Heart left ventricle (tissue), 13 donors: ENCODE measurements at regions not wholly inside any gene's neighbourhood (a gene's known extent, or its start where the extent isn't known, plus 50 kb on each side); places are given as distances from the start of the nearest gene placed in this dataset.

Experiments
- CTCF ChIP-seq, 12 donors: fragments of 200-600 bp; sonication (generic) in 4 of 12; IDR thresholded peaks; one replicate each; pipeline versions ENCODE4 v1.5.0 to v1.8.0; 2018 to 2022; ENCODE audit warnings: antibody characterized with exemption in 12 of 12, mild to moderate bottlenecking in 5 of 12
- POLR2A ChIP-seq, 2 donors: fragments of 450-650 bp; IDR thresholded peaks; one replicate each; pipeline ENCODE4 v1.6.1; 2017; ENCODE audit warnings: antibody characterized with exemption in 2 of 2, mild to moderate bottlenecking in 2 of 2, moderate library complexity in 2 of 2
- donor health status: ischemic (EF 13 %, LVEDD 7.1; RV severe dilation, severe dysfunction).
- donor health status: DM: no; HTN: yes; CAD: no.
- donor health status: DM: no; HTN: no; CAD: no.
- donor health status: ischemic (EF 25% LVEDD 6.9; RV normal size, moderate dysfunction).
- donor health status: ischemic (EF 25% LVEDD 5.7; RV mildly dilated, moderate dysfunction).
- donor health status: ischemic (EF 35%, LVEDD 5.7; RV mildly dilated, moderate dysfunction).
- donor health status: nonischemic (EF 11% LVEDD 7.7; RV severe dilation, severe dysfunction).
- donor health status: DM: yes; HTN: yes; CAD: no.
- donor health status: PGD.
- donor health status: ischemic (EF 29% LVEDD 5.4; RV normal size, mild dysfunction).
- donor health status: nonischemic (EF 23%, LVEDD 6.1; RV moderate dilation, normal function).

GRCh38 chr3:145849115-145849514 lies 311.9 kb downstream of the PLOD2 start:
- no peak for TF ChIP-seq CTCF (IDR thresholded peaks at IDR 0.05)
- no peak for TF ChIP-seq POLR2A (IDR thresholded peaks at IDR 0.05)
